Tibial nerve (tissue), 4 donors: ENCODE measurements at regions not wholly inside any gene's neighbourhood (a gene's known extent, or its start where the extent isn't known, plus 50 kb on each side); places are given as distances from the start of the nearest gene placed in this dataset.

ENCODE experiments used
- EP300 ChIP-seq, 2 donors: sonication (generic); formaldehyde crosslinking; IDR thresholded peaks; one replicate each; pipeline ENCODE4 v1.6.1; 2017; ENCODE audit warnings: antibody characterized with exemption in 2 of 2, mild to moderate bottlenecking in 1 of 2
- POLR2A ChIP-seq, 2 donors: fragments of 450-650 bp; IDR thresholded peaks; one replicate each; pipeline ENCODE4 v1.6.1; 2017; ENCODE audit warnings: antibody characterized with exemption in 2 of 2, mild to moderate bottlenecking in 2 of 2, moderate library complexity in 2 of 2
- TF ChIP-seq, protein P1 (sequence below), 5 experiments: fragments of 200-600 bp in 3 of 5; fragments of 450-650 bp in 2 of 5; sonication (generic) in 3 of 5; IDR thresholded peaks; one replicate each; pipeline ENCODE4 v1.5.1; 2016 to 2019; ENCODE audit warnings: antibody characterized with exemption in 5 of 5, mild to moderate bottlenecking in 3 of 5, moderate library complexity in 2 of 5

GRCh38 chr6:4543596-4543995 lies 232.6 kb upstream of the CDYL start:
- TF ChIP-seq, protein P1, sequence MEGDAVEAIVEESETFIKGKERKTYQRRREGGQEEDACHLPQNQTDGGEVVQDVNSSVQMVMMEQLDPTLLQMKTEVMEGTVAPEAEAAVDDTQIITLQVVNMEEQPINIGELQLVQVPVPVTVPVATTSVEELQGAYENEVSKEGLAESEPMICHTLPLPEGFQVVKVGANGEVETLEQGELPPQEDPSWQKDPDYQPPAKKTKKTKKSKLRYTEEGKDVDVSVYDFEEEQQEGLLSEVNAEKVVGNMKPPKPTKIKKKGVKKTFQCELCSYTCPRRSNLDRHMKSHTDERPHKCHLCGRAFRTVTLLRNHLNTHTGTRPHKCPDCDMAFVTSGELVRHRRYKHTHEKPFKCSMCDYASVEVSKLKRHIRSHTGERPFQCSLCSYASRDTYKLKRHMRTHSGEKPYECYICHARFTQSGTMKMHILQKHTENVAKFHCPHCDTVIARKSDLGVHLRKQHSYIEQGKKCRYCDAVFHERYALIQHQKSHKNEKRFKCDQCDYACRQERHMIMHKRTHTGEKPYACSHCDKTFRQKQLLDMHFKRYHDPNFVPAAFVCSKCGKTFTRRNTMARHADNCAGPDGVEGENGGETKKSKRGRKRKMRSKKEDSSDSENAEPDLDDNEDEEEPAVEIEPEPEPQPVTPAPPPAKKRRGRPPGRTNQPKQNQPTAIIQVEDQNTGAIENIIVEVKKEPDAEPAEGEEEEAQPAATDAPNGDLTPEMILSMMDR (IDR thresholded peaks at IDR 0.05): no peak
- TF ChIP-seq EP300 (IDR thresholded peaks at IDR 0.05) (no peak), POLR2A (IDR thresholded peaks at IDR 0.05) (no peak)
